ENCODE measurements at regions not wholly inside any gene's neighbourhood (a gene's known extent, or its start where the extent isn't known, plus 50 kb on each side); places are given as distances from the start of the nearest gene placed in this dataset.

- Histone ChIP-seq H3K14ac (ENCODE audit: low read length) (no peak overlapping the region), H3K79me2 (ENCODE audit: control insufficient read depth, insufficient read depth, low read length, poor library complexity) (no peaks in the 10 kb centered on the region), H3K18ac (ENCODE audit: low read length) (no peak overlapping the region), H2AFZ (ENCODE audit: insufficient read depth, low read length, poor library complexity) (no peak overlapping the region), H3K4ac (ENCODE audit: low read depth, low read length) (no peak overlapping the region), H3K27me3 (ENCODE audit: insufficient read depth, low read length) (no peaks in the 10 kb centered on the region), H2BK5ac (ENCODE audit: low read depth, low read length, poor library complexity) (no peak overlapping the region), H3K9ac (ENCODE audit: low read length) (no peak overlapping the region), H3K36me3 (ENCODE audit: control insufficient read depth in 1 of 2, insufficient read depth in 2 of 2, low read length in 2 of 2) (no peaks in the 10 kb centered on the region), H3K4me3 (ENCODE audit: low read depth, low read length) (no peak overlapping the region), H3K79me1 (ENCODE audit: low read length) (no peaks in the 10 kb centered on the region), H2AK5ac (ENCODE audit: low read length) (no peak overlapping the region), H3K27ac (ENCODE audit: low read depth, low read length) (no peak overlapping the region), H4K91ac (ENCODE audit: low read depth, low read length) (no peak overlapping the region), H3K9me3 (ENCODE audit: insufficient read depth, low read depth, low read length) (no peaks in the 10 kb centered on the region), H3K23ac (ENCODE audit: low read length) (no peak overlapping the region), H4K8ac (ENCODE audit: low read depth, low read length) (no peak overlapping the region), H2BK120ac (ENCODE audit: insufficient read depth, low read length, poor library complexity) (no peak overlapping the region), H2BK12ac (ENCODE audit: low read length) (no peak overlapping the region), H3K4me1 (ENCODE audit: control insufficient read depth in 1 of 2, insufficient read depth in 2 of 2, low read length in 2 of 2) (peaks cover 0 to 1% of the 10 kb centered on the region in 2 experiments), H4K12ac (ENCODE audit: low read depth, low read length) (no peak overlapping the region), H3K4me2 (ENCODE audit: low read length) (no peak overlapping the region)
- DNase-seq: peak; percentile 74 to 90
- 100% methylated on average over 1 of the region's 5 CpGs for WGBS (ENCODE audit: extremely low coverage, insufficient coverage, insufficient read length)
Observed at GRCh38 chr13:36750046-36750445, 69.0 kb upstream of the RFXAP start.

GRCh38 chr13:36750461-36750860 is 68.6 kb upstream of the RFXAP start:
- no peak overlapping the region for H3K9ac ChIP-seq (ENCODE audit: low read length)
- no peaks in the 10 kb centered on the region for H3K27me3 ChIP-seq (ENCODE audit: insufficient read depth, low read length)
- WGBS (ENCODE audit: extremely low coverage, insufficient coverage, insufficient read length): no CpG with 5 or more reads among the region's 3 CpGs
- H3K18ac ChIP-seq (ENCODE audit: low read length): no peak overlapping the region
- no peaks in the 10 kb centered on the region for H3K79me2 ChIP-seq (ENCODE audit: control insufficient read depth, insufficient read depth, low read length, poor library complexity)
- no peaks in the 10 kb centered on the region for H3K79me1 ChIP-seq (ENCODE audit: low read length)
- no peak overlapping the region for H2BK12ac ChIP-seq (ENCODE audit: low read length)
- no peak overlapping the region for H4K12ac ChIP-seq (ENCODE audit: low read depth, low read length)
- H3K27ac ChIP-seq (ENCODE audit: low read depth, low read length): no peak overlapping the region
- DNase-seq: peak; percentile 70 to 84
- no peak overlapping the region for H3K23ac ChIP-seq (ENCODE audit: low read length)
- H3K36me3 ChIP-seq (ENCODE audit: control insufficient read depth in 1 of 2, insufficient read depth in 2 of 2, low read length in 2 of 2): no peaks in the 10 kb centered on the region
- no peak overlapping the region for H3K14ac ChIP-seq (ENCODE audit: low read length)
- H3K4me3 ChIP-seq (ENCODE audit: low read depth, low read length): no peak overlapping the region
- H2AFZ ChIP-seq (ENCODE audit: insufficient read depth, low read length, poor library complexity): no peak overlapping the region
- no peak overlapping the region for H4K8ac ChIP-seq (ENCODE audit: low read depth, low read length)
- H4K91ac ChIP-seq (ENCODE audit: low read depth, low read length): no peak overlapping the region
- no peak overlapping the region for H2BK120ac ChIP-seq (ENCODE audit: insufficient read depth, low read length, poor library complexity)
- H2BK5ac ChIP-seq (ENCODE audit: low read depth, low read length, poor library complexity): no peak overlapping the region
- H3K4me1 ChIP-seq (ENCODE audit: control insufficient read depth in 1 of 2, insufficient read depth in 2 of 2, low read length in 2 of 2): peaks cover 0 to 1% of the 10 kb centered on the region in 2 experiments
- no peak overlapping the region for H3K4me2 ChIP-seq (ENCODE audit: low read length)
- H3K9me3 ChIP-seq (ENCODE audit: insufficient read depth, low read depth, low read length): no peaks in the 10 kb centered on the region
- no peak overlapping the region for H3K4ac ChIP-seq (ENCODE audit: low read depth, low read length)
- no peak overlapping the region for H2AK5ac ChIP-seq (ENCODE audit: low read length)

DNA sequence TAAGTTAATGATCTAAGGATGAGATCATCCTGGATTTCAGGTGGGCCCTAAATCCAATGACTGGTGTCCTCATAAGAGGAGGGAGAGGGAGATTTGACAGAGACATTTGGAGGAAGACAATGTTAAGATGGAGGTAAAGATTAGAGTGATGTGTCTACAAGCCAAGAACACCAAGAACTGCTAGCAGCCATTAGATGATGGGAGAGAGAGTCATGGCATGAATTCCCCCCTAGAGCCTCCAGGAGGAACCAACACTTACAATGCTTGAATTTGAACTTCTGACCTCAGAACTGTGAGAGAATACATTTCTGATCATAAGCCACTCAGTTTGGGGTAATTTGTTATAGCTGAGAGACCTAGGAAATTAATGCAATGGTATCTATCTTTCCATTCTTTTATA is 68.1 kb upstream of the RFXAP start:
- H3K79me1 ChIP-seq (ENCODE audit: low read length): no peaks in the 10 kb centered on the region
- H3K4ac ChIP-seq (ENCODE audit: low read depth, low read length): no peak overlapping the region
- no peak overlapping the region for H3K27ac ChIP-seq (ENCODE audit: low read depth, low read length)
- no peak overlapping the region for H3K4me2 ChIP-seq (ENCODE audit: low read length)
- H3K18ac ChIP-seq (ENCODE audit: low read length): no peak overlapping the region
- H2BK5ac ChIP-seq (ENCODE audit: low read depth, low read length, poor library complexity): no peak overlapping the region
- H3K4me3 ChIP-seq (ENCODE audit: low read depth, low read length): no peak overlapping the region
- no peak overlapping the region for H3K23ac ChIP-seq (ENCODE audit: low read length)
- H4K12ac ChIP-seq (ENCODE audit: low read depth, low read length): no peak overlapping the region
- no peak overlapping the region for H2BK12ac ChIP-seq (ENCODE audit: low read length)
- H3K36me3 ChIP-seq (ENCODE audit: control insufficient read depth in 1 of 2, insufficient read depth in 2 of 2, low read length in 2 of 2): no peaks in the 10 kb centered on the region
- no peaks in the 10 kb centered on the region for H3K27me3 ChIP-seq (ENCODE audit: insufficient read depth, low read length)
- H3K79me2 ChIP-seq (ENCODE audit: control insufficient read depth, insufficient read depth, low read length, poor library complexity): no peaks in the 10 kb centered on the region
- no peak overlapping the region for H3K14ac ChIP-seq (ENCODE audit: low read length)
- no peak overlapping the region for H2AFZ ChIP-seq (ENCODE audit: insufficient read depth, low read length, poor library complexity)
- peaks cover 0 to 1% of the 10 kb centered on the region in 2 experiments for H3K4me1 ChIP-seq (ENCODE audit: control insufficient read depth in 1 of 2, insufficient read depth in 2 of 2, low read length in 2 of 2)
- no peak overlapping the region for H2BK120ac ChIP-seq (ENCODE audit: insufficient read depth, low read length, poor library complexity)
- H3K9ac ChIP-seq (ENCODE audit: low read length): no peak overlapping the region
- peak; percentile 50 to 76 for DNase-seq
- H3K9me3 ChIP-seq (ENCODE audit: insufficient read depth, low read depth, low read length): no peaks in the 10 kb centered on the region
- H4K8ac ChIP-seq (ENCODE audit: low read depth, low read length): no peak overlapping the region
- H4K91ac ChIP-seq (ENCODE audit: low read depth, low read length): no peak overlapping the region
- no peak overlapping the region for H2AK5ac ChIP-seq (ENCODE audit: low read length)

- WGBS (ENCODE audit: extremely low coverage, insufficient coverage, insufficient read length): no CpG with 5 or more reads among the region's 2 CpGs
Observed at GRCh38 chr13:36752673-36753072, 66.3 kb upstream of the RFXAP start.

More at GRCh38 chr13:36752673-36753072, 66.3 kb upstream of the RFXAP start:
- Histone ChIP-seq H2BK120ac (ENCODE audit: insufficient read depth, low read length, poor library complexity) (no peak overlapping the region), H3K4me3 (ENCODE audit: low read depth, low read length) (no peak overlapping the region), H3K9ac (ENCODE audit: low read length) (no peak overlapping the region), H3K4me1 (ENCODE audit: control insufficient read depth in 1 of 2, insufficient read depth in 2 of 2, low read length in 2 of 2) (peaks cover 0 to 1% of the 10 kb centered on the region in 2 experiments), H3K14ac (ENCODE audit: low read length) (no peak overlapping the region), H3K79me1 (ENCODE audit: low read length) (no peaks in the 10 kb centered on the region), H3K4ac (ENCODE audit: low read depth, low read length) (no peak overlapping the region), H4K91ac (ENCODE audit: low read depth, low read length) (no peak overlapping the region), H3K27me3 (ENCODE audit: insufficient read depth, low read length) (no peaks in the 10 kb centered on the region), H2AK5ac (ENCODE audit: low read length) (no peak overlapping the region), H3K36me3 (ENCODE audit: control insufficient read depth in 1 of 2, insufficient read depth in 2 of 2, low read length in 2 of 2) (no peaks in the 10 kb centered on the region), H2BK12ac (ENCODE audit: low read length) (no peak overlapping the region), H4K8ac (ENCODE audit: low read depth, low read length) (no peak overlapping the region), H4K12ac (ENCODE audit: low read depth, low read length) (no peak overlapping the region), H3K79me2 (ENCODE audit: control insufficient read depth, insufficient read depth, low read length, poor library complexity) (no peaks in the 10 kb centered on the region), H3K4me2 (ENCODE audit: low read length) (no peak overlapping the region), H2BK5ac (ENCODE audit: low read depth, low read length, poor library complexity) (no peak overlapping the region), H3K23ac (ENCODE audit: low read length) (no peak overlapping the region), H3K18ac (ENCODE audit: low read length) (no peak overlapping the region), H3K27ac (ENCODE audit: low read depth, low read length) (no peak overlapping the region), H3K9me3 (ENCODE audit: insufficient read depth, low read depth, low read length) (no peaks in the 10 kb centered on the region), H2AFZ (ENCODE audit: insufficient read depth, low read length, poor library complexity) (no peak overlapping the region)
- DNase-seq: no peak

All from trophoblast cell (in vitro differentiated cells and primary cell).